ENCODE measurements at regions not wholly inside any gene's neighbourhood (a gene's known extent, or its start where the extent isn't known, plus 50 kb on each side); places are given as distances from the start of the nearest gene placed in this dataset.

GRCh38 chr2:16561676-16562075 lies 104.0 kb downstream of the CYRIA start:
- no peak for TF ChIP-seq CTCF (IDR thresholded peaks at IDR 0.05)
- no peak for TF ChIP-seq ZFX (IDR thresholded peaks at IDR 0.05; ENCODE audit: borderline replicate concordance)

Data from 22Rv1 (cell line).